Sigmoid colon (tissue), 6 donors: ENCODE measurements at regions not wholly inside any gene's neighbourhood (a gene's known extent, or its start where the extent isn't known, plus 50 kb on each side); places are given as distances from the start of the nearest gene placed in this dataset.
"Not testable (repeated sequence)": the region's sequence is repeated elsewhere in the genome, so short reads cannot be mapped to it uniquely, and the experiment has no call there.

Experiments
- DNase-seq: peaks from one replicate; pipeline ENCODE4 v3.0.0-alpha.2; 2019
- H3K27ac ChIP-seq, 4 donors: fragments of 200-600 bp; sonication (generic); one replicate each; pipeline ENCODE4 v1.5.1; 2016 to 2019; ENCODE audit warnings: mild to moderate bottlenecking in 1 of 4
- H3K27me3 ChIP-seq, 3 donors: fragments of 200-600 bp; sonication (generic); one replicate each; pipeline ENCODE4 v1.5.1; 2019; ENCODE audit warnings: mild to moderate bottlenecking in 1 of 3
- H3K36me3 ChIP-seq, 4 donors: fragments of 200-600 bp; sonication (generic); one replicate each; pipeline ENCODE4 v1.5.1; 2016 to 2019
- H3K4me1 ChIP-seq, 4 donors: fragments of 200-600 bp; sonication (generic); one replicate each; pipeline ENCODE4 v1.5.1; 2017 to 2019
- H3K4me3 ChIP-seq, 4 donors: fragments of 200-600 bp; sonication (generic); one replicate each; pipeline ENCODE4 v1.5.1; 2017 to 2019; ENCODE audit warnings: mild to moderate bottlenecking in 2 of 4, moderate library complexity in 1 of 4
- H3K9me3 ChIP-seq, 4 donors: fragments of 200-600 bp in 3 of 4; sonication (generic) in 3 of 4; one replicate each; pipeline versions ENCODE4 v1.5.1 to v1.6.1; 2013 to 2019
- CTCF ChIP-seq, 4 experiments: fragments of 450-650 bp in 3 of 4; fragments of 200-600 bp in 1 of 4; IDR thresholded peaks; one replicate each; pipeline ENCODE4 v1.5.1; 2016 to 2019; ENCODE audit warnings: antibody characterized with exemption in 4 of 4, mild to moderate bottlenecking in 3 of 4, moderate library complexity in 2 of 4
- EP300 ChIP-seq, 4 donors: sonication (generic); formaldehyde crosslinking; IDR thresholded peaks; one replicate each; pipeline ENCODE4 v1.6.1; 2017; ENCODE audit warnings: antibody characterized with exemption in 4 of 4
- POLR2A ChIP-seq, 2 donors: fragments of 450-650 bp; IDR thresholded peaks; one replicate each; pipeline ENCODE4 v1.6.1; 2016; ENCODE audit warnings: antibody characterized with exemption in 2 of 2, mild to moderate bottlenecking in 2 of 2, moderate library complexity in 2 of 2
- POLR2AphosphoS5 ChIP-seq, 4 donors: sonication (generic); formaldehyde crosslinking; IDR thresholded peaks; one replicate each; pipeline ENCODE4 v1.6.1; 2017; ENCODE audit warnings: antibody characterized with exemption in 4 of 4
- WGBS, 2 donors: extraction: QIAGEN DNeasy Blood & Tissue Kit; methylation state at CpG; one replicate each; pipeline ENCODE4 v1.1.7; 2013; 5-methylcytosine and 5-hydroxymethylcytosine counted together
- intact Hi-C: fragments of 100-400 bp; cut with DNase I; formaldehyde crosslinking; loops from one replicate; pipeline ENCODE4 v1.15.1; 2023
- donor health status: healthy with polysubstance abuse.
- donor health status: healthy.

DNA sequence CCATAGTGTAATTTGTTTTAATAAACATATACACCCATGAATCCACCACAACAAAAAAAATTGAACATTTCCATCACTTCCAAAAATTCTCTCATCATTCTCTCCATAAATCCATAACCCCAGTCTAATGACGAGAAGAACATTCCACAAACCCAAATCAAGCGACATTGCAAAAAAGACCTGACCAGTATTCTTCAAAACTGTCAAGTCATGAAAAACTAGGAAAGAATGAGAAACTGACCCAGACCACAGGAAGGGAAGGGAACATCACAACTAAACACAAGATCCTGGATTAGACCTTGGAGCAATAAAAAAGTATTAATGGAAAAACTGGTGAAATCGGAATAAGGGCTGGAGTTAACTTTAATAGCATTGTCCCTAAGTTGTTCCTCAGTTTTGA is 141.3 kb upstream of the SLC35G4 start:
- TF ChIP-seq EP300 (IDR thresholded peaks at IDR 0.05), result no peak
- TF ChIP-seq CTCF (IDR thresholded peaks at IDR 0.05), result no peak
- TF ChIP-seq POLR2AphosphoS5 (IDR thresholded peaks at IDR 0.05), result no peak
- no peak for TF ChIP-seq POLR2A (IDR thresholded peaks at IDR 0.05)
- intact Hi-C loops, result no loop called here

GRCh38 chr18:11467611-11468010 is 141.8 kb upstream of the SLC35G4 start:
- no peaks in the 10 kb centered on the region for H3K9me3 ChIP-seq
- 74 to 87% methylated on average over 2 of the region's 2 CpGs for WGBS, 2 donors
- TF ChIP-seq POLR2AphosphoS5 (IDR thresholded peaks at IDR 0.05) (no peak), EP300 (IDR thresholded peaks at IDR 0.05) (no peak), POLR2A (IDR thresholded peaks at IDR 0.05) (no peak), CTCF (IDR thresholded peaks at IDR 0.05) (no peak)
- no peak for DNase-seq
- H3K36me3 ChIP-seq, result no peaks in the 10 kb centered on the region
- H3K27ac ChIP-seq, result no peak overlapping the region
- intact Hi-C loops, result no loop called here
- no peak overlapping the region for H3K4me3 ChIP-seq
- no peaks in the 10 kb centered on the region for H3K4me1 ChIP-seq
- no peaks in the 10 kb centered on the region for H3K27me3 ChIP-seq

More for the DNA sequence above, 141.3 kb upstream of the SLC35G4 start:
- no peak for DNase-seq
- Histone ChIP-seq H3K36me3 (no peaks in the 10 kb centered on the region), H3K27ac (no peak overlapping the region), H3K27me3 (no peaks in the 10 kb centered on the region), H3K9me3 (no peaks in the 10 kb centered on the region), H3K4me3 (no peak overlapping the region), H3K4me1 (no peaks in the 10 kb centered on the region)
- 92 to 93% methylated on average over 3 of the region's 3 CpGs for WGBS, 2 donors

- TF ChIP-seq EP300 (IDR thresholded peaks at IDR 0.05) (no peak), CTCF (IDR thresholded peaks at IDR 0.05) (no peak), POLR2A (IDR thresholded peaks at IDR 0.05) (no peak), POLR2AphosphoS5 (IDR thresholded peaks at IDR 0.05) (no peak)
- Histone ChIP-seq H3K36me3 (no peaks in the 10 kb centered on the region), H3K27ac (no peak overlapping the region), H3K4me3 (no peak overlapping the region), H3K4me1 (no peaks in the 10 kb centered on the region), H3K27me3 (no peaks in the 10 kb centered on the region), H3K9me3 (no peaks in the 10 kb centered on the region)
- WGBS, 2 donors, result 87 to 92% methylated on average over 2 of the region's 2 CpGs
- intact Hi-C loops, result no loop called here
- DNase-seq, result no peak
Observed at GRCh38 chr18:11464129-11464528, 145.3 kb upstream of the SLC35G4 start.

DNA sequence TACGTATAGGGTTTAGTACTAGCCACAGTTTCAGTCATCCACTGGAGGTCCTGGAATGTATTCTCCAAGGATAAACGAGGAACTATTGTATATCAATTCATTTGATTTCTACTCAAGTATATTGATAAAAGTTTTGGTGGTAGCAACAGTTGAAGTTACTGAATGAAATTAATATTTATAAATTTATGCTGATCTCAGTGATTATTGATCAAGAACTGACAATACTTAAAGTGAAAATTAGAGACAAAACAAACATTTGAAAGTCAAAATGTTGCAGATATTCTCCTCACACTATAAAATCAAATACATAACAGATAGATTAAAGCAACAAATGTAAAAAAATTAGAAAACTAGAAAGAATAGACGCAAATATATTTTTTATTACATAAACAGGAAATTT is 150.9 kb upstream of the SLC35G4 start:
- DNase-seq, result no peak
- Histone ChIP-seq H3K27ac (no peak overlapping the region), H3K36me3 (no peaks in the 10 kb centered on the region), H3K4me1 (no peaks in the 10 kb centered on the region), H3K27me3 (no peaks in the 10 kb centered on the region), H3K9me3 (no peaks in the 10 kb centered on the region), H3K4me3 (no peak overlapping the region)
- WGBS, 2 donors, result 72 to 85% methylated on average over 3 of the region's 3 CpGs
- TF ChIP-seq CTCF (IDR thresholded peaks at IDR 0.05), result no peak
- TF ChIP-seq POLR2AphosphoS5 (IDR thresholded peaks at IDR 0.05), result no peak
- TF ChIP-seq EP300 (IDR thresholded peaks at IDR 0.05), result no peak
- no peak for TF ChIP-seq POLR2A (IDR thresholded peaks at IDR 0.05)
- intact Hi-C loops, result no loop called here

DNA sequence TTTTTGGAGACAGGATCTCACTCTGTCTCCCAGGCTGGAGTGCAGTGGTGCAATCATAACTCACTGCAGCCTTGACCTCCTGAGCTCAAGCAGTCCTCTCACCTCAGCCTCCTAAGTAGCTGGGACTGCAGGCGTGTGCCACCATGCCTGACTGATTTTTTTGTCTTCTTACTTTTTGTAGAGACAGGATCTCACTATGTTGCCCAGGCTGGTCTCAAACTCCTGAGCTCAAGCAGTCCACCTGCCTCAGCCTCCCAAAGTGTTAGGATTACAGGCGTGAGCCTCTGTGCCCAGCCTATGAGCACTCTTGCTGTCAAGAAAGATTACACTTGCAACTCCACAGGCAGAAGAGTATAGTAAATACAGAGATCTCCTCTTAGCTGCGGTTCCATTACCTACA is 151.5 kb upstream of the SLC35G4 start:
- 81 to 87% methylated on average over 3 of the region's 3 CpGs for WGBS, 2 donors
- H3K27ac ChIP-seq, result not testable (repeated sequence)

More for the DNA sequence above, 151.5 kb upstream of the SLC35G4 start:
- H3K36me3 ChIP-seq, DNase-seq, H3K9me3 ChIP-seq, H3K27me3 ChIP-seq, H3K4me1 ChIP-seq, intact Hi-C loops, H3K4me3 ChIP-seq: not testable (repeated sequence)
